GM03348 (cell line): ENCODE measurements at regions not wholly inside any gene's neighbourhood (a gene's known extent, or its start where the extent isn't known, plus 50 kb on each side); places are given as distances from the start of the nearest gene placed in this dataset.
"Not testable (repeated sequence)": the region's sequence is repeated elsewhere in the genome, so short reads cannot be mapped to it uniquely, and the experiment has no call there.

Source experiments
- DNase-seq: peaks from one replicate; pipeline ENCODE4 v3.0.0; 2012; ENCODE audit warnings: low spot score

- peak; percentile 1 for DNase-seq
Observed at GRCh38 chr16:32116080-32116479, 137.0 kb upstream of the TP53TG3D start.

DNA sequence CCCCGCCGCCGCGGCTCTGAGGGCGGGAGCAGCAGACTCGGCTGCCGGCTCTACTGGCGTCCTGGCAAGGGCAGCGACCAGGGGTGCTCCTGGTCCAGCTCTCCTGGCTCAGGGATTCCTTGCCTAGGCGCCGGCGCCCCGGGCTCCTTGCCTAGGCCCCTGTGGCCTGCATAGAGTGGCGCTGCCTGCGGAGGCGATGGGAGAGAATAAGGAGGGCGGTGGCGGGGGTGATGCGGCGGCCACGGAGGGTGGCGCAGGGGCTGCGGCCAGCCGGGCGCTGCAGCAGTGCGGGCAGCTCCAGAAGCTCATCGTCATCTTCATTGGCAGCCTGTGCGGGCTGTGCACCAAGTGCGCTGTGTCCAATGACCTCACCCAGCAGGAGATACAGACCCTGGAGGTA is 136.6 kb upstream of the TP53TG3D start:
- not testable (repeated sequence) for DNase-seq

GRCh38 chr16:32120372-32120771 is 132.7 kb upstream of the TP53TG3D start:
- not testable (repeated sequence) for DNase-seq

DNA sequence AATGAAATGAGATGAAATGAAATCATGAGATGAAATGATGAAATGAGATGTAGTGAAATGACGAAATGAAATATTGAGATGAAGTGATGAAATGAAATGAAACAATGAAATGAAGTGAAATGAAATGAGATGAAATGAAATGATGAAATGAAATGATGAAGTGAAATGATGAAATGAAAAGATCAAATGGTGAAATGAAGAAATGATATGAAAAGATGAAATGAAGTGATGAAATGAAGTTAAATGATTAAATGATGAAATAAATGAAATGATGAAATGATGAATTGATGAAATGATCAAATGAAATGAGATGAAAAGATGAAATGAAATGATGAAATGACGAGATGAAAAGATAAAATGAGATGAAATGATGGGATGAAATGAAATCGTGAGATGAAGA is 132.3 kb upstream of the TP53TG3D start:
- not testable (repeated sequence) for DNase-seq

- DNase-seq, result not testable (repeated sequence)
Observed at GRCh38 chr16:32121273-32121900, 131.7 kb upstream of the TP53TG3D start.

DNA sequence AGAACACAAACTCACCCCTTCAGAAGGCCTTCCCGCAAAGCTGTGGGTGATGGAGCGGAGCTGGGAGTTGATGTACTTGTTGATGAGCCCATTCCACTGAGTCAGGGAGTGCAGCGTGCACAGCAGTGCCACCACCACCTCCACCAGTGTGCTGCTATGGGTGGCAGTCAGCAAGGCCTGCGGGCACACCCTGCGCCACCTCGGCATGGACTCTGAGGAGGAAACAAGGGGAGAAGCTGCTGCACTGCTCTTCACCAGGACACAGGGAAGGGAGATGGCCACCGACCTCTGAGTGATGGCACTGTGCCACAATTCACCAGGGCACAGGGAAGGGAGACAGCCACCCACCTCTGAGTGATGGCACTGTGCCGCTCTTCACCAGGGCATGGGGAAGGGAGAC is 100.7 kb upstream of the TP53TG3D start:
- not testable (repeated sequence) for DNase-seq

DNA sequence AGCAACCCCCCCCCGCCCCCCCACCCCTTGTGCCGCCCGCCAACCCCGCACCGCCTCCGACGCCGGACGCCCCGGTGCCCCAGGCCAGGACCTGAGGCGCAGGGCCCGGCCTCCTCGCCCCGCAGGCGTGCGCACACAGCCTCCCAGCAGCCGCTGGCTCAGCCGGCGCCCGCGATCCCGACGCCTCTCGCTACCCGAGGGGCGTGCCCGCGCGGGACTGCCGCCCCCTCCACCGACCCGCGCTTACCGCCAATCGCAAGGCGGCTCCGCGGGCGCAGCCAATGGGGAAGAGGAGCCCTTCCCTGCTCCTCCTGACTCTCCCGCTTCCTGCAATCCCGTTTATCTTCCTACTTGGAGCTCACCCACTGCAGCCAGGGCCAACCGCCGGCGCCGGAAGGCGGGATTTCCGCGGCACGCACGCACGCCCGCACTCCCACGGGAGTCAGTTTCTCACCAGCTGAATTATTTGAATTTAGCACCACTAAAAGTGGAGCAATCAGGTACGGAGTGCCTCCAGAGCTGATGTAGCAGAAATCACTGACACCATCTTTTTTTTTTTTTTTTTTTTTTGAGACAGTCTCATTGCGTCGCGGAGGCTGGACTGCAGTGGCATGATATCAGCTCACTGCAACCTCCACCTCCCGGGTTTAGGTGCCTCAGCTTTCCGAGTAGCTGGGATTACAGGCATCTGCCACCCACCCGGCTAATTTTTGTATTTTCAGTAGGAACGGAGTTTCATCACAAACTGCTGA is 65.0 kb upstream of the TP53TG3D start:
- DNase-seq, result not testable (repeated sequence)

- not testable (repeated sequence) for DNase-seq
Observed at GRCh38 chr16:32202585-32202984, 50.5 kb upstream of the TP53TG3D start.
